ENCODE measurements at regions not wholly inside any gene's neighbourhood (a gene's known extent, or its start where the extent isn't known, plus 50 kb on each side); places are given as distances from the start of the nearest gene placed in this dataset.

DNA sequence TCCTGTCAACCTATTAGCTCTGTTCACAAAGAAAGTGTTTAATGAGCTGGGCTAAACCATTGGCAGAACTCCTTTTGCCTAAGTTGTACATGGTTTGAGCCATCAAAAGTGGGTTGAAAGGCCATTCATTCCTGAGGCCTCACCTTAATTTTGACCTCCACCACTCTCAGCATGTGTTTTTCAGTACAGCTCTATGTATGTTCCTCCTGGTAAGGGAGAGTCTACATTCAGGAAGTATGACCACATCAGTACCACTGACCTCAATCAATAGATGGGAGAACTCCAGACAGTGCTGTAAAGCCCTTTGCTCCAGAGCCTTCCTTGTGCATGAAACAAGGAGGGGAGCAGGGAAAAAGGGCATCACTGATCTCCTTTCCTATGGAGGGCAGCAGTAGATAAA lies 87.8 kb upstream of the CARD18 start:
- Histone ChIP-seq H3K4me3 (no peak overlapping the region), H3K36me3 (ENCODE audit: control insufficient read depth in 4 of 4, insufficient read depth in 4 of 4, low read length in 4 of 4) (no peaks in the 10 kb centered on the region), H3K27ac (ENCODE audit: low read depth in 1 of 2, low read length in 1 of 2) (no peak overlapping the region), H3K9ac (ENCODE audit: insufficient read depth in 1 of 2, low read length in 2 of 2) (no peak overlapping the region), H3K4me1 (ENCODE audit: control insufficient read depth in 5 of 5, insufficient read depth in 5 of 5, low read length in 5 of 5) (peaks cover 0 to 8% (median 2%) of the 10 kb centered on the region in 5 donors), H3K27me3 (ENCODE audit: control insufficient read depth in 3 of 3, insufficient read depth in 3 of 3, low read length in 2 of 3) (no peaks in the 10 kb centered on the region), H3K9me3 (ENCODE audit: control insufficient read depth in 4 of 4, insufficient read depth in 3 of 4, low read length in 3 of 4) (no peaks in the 10 kb centered on the region)
- ATAC-seq (ENCODE audit: insufficient read depth, low FRiP score) (no peak), DNase-seq (no peak)
- TF ChIP-seq, protein P1, sequence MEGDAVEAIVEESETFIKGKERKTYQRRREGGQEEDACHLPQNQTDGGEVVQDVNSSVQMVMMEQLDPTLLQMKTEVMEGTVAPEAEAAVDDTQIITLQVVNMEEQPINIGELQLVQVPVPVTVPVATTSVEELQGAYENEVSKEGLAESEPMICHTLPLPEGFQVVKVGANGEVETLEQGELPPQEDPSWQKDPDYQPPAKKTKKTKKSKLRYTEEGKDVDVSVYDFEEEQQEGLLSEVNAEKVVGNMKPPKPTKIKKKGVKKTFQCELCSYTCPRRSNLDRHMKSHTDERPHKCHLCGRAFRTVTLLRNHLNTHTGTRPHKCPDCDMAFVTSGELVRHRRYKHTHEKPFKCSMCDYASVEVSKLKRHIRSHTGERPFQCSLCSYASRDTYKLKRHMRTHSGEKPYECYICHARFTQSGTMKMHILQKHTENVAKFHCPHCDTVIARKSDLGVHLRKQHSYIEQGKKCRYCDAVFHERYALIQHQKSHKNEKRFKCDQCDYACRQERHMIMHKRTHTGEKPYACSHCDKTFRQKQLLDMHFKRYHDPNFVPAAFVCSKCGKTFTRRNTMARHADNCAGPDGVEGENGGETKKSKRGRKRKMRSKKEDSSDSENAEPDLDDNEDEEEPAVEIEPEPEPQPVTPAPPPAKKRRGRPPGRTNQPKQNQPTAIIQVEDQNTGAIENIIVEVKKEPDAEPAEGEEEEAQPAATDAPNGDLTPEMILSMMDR (IDR thresholded peaks at IDR 0.05; ENCODE audit: control extremely low read depth, extremely low read depth), result no peak

DNA sequence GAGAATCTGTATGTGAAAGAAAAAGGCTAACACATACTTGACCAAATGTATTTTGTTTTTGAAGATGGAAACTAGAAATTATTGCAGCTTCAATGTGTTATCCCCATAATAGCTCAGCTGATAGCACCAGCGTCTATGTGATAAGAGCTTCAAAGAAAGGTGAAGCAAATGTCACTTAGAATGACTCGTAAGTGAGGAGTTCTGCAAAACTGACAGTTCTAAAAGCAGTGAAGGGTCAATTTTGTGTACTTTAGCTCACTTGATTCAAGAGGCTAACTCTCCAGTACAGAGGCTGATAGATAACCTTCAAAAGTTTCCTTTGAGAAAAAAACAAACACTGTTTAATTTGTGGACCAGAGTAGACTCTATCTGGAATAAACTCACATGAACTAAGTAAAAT lies 87.2 kb upstream of the CARD18 start:
- Histone ChIP-seq H3K9ac (ENCODE audit: insufficient read depth in 1 of 2, low read length in 2 of 2) (no peak overlapping the region), H3K4me3 (no peak overlapping the region), H3K4me1 (ENCODE audit: control insufficient read depth in 5 of 5, insufficient read depth in 5 of 5, low read length in 5 of 5) (peaks cover 0 to 8% (median 2%) of the 10 kb centered on the region in 5 donors), H3K9me3 (ENCODE audit: control insufficient read depth in 4 of 4, insufficient read depth in 3 of 4, low read length in 3 of 4) (no peaks in the 10 kb centered on the region), H3K27me3 (ENCODE audit: control insufficient read depth in 3 of 3, insufficient read depth in 3 of 3, low read length in 2 of 3) (no peaks in the 10 kb centered on the region), H3K27ac (ENCODE audit: low read depth in 1 of 2, low read length in 1 of 2) (no peak overlapping the region), H3K36me3 (ENCODE audit: control insufficient read depth in 4 of 4, insufficient read depth in 4 of 4, low read length in 4 of 4) (no peaks in the 10 kb centered on the region)
- ATAC-seq (ENCODE audit: insufficient read depth, low FRiP score) (no peak), DNase-seq (no peak)
- 62 to 79% methylated on average over 2 of the region's 2 CpGs for WGBS, 2 donors
- TF ChIP-seq, protein P1 (IDR thresholded peaks at IDR 0.05; ENCODE audit: control extremely low read depth, extremely low read depth), result no peak

DNA sequence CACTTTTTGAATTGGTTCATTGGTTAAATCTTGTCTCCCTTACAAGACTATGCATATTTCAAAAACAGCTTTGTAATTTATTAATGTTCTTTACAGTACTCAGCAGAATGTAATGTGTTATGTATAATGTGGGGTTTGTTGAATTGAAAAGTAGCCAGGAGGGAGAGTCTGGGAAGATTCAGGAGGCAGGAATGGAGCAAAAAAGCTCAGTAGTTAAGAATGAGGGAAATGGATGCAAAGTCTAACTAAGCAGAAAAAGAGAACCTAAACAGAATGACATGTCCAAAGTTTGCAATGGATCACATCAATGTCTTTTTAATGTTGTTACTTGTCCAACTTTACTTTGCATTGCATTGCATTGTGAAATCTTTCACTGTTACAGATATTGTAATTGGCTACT lies 86.5 kb upstream of the CARD18 start:
- H3K9ac ChIP-seq (ENCODE audit: insufficient read depth in 1 of 2, low read length in 2 of 2), result no peak overlapping the region
- H3K27me3 ChIP-seq (ENCODE audit: control insufficient read depth in 3 of 3, insufficient read depth in 3 of 3, low read length in 2 of 3), result no peaks in the 10 kb centered on the region
- DNase-seq (peak in 2 of 3 donors; percentile 39 to 57), ATAC-seq (ENCODE audit: insufficient read depth, low FRiP score) (no peak)
- H3K36me3 ChIP-seq (ENCODE audit: control insufficient read depth in 4 of 4, insufficient read depth in 4 of 4, low read length in 4 of 4), result no peaks in the 10 kb centered on the region
- TF ChIP-seq, protein P1 (IDR thresholded peaks at IDR 0.05; ENCODE audit: control extremely low read depth, extremely low read depth), result no peak
- peaks cover 0 to 8% (median 2%) of the 10 kb centered on the region in 5 donors for H3K4me1 ChIP-seq (ENCODE audit: control insufficient read depth in 5 of 5, insufficient read depth in 5 of 5, low read length in 5 of 5)
- no peak overlapping the region for H3K4me3 ChIP-seq
- H3K9me3 ChIP-seq (ENCODE audit: control insufficient read depth in 4 of 4, insufficient read depth in 3 of 4, low read length in 3 of 4), result no peaks in the 10 kb centered on the region
- H3K27ac ChIP-seq (ENCODE audit: low read depth in 1 of 2, low read length in 1 of 2), result no peak overlapping the region

DNA sequence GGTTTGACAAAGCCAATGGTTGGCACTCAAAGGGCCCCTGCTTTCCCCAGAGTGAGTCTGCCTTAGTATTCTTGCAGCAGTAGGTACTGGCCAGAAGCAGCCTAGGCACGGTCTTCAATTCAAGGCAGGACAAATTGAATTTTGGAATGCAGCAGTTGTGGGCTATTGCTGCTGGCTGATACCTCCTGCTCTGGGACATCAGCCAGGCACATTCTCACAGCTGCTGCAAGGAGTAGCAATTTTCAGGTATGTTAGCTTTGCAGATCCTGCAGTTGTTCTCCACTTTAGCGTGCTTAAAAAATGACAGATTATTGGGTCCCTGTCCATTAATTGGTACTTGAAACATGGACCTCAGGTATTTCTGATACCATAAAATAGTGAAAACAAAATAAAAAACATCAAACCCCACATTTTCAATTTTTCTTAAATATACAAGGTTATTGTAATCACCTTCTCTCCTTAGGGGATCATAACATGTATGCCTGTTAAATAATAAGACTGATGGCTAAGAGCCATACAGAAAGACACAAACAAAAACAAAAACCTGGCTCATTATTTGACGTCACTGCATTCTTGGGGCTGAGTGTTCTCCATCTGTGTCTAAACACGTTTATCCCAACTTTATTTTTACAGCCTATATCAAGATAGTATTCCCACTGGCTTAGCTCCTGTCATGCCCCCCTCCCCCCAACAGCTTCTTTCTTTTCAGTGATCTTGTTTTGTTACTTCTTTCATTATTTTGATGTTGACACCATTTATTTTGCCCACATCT lies 85.1 kb upstream of the CARD18 start:
- WGBS, 2 donors, result 79 to 88% methylated on average over 4 of the region's 4 CpGs
- no peak for ATAC-seq (ENCODE audit: insufficient read depth, low FRiP score)
- TF ChIP-seq, protein P1 (IDR thresholded peaks at IDR 0.05; ENCODE audit: control extremely low read depth, extremely low read depth), result no peak

More for the DNA sequence above, 85.1 kb upstream of the CARD18 start:
- no peak overlapping the region for H3K4me3 ChIP-seq
- no peaks in the 10 kb centered on the region for H3K9me3 ChIP-seq (ENCODE audit: control insufficient read depth in 4 of 4, insufficient read depth in 3 of 4, low read length in 3 of 4)
- peaks cover 0 to 8% (median 2%) of the 10 kb centered on the region in 5 donors for H3K4me1 ChIP-seq (ENCODE audit: control insufficient read depth in 5 of 5, insufficient read depth in 5 of 5, low read length in 5 of 5)
- no peak overlapping the region for H3K27ac ChIP-seq (ENCODE audit: low read depth in 1 of 2, low read length in 1 of 2)
- H3K9ac ChIP-seq (ENCODE audit: insufficient read depth in 1 of 2, low read length in 2 of 2), result no peak overlapping the region
- no peak for DNase-seq
- H3K36me3 ChIP-seq (ENCODE audit: control insufficient read depth in 4 of 4, insufficient read depth in 4 of 4, low read length in 4 of 4), result no peaks in the 10 kb centered on the region
- H3K27me3 ChIP-seq (ENCODE audit: control insufficient read depth in 3 of 3, insufficient read depth in 3 of 3, low read length in 2 of 3), result no peaks in the 10 kb centered on the region

Data from lung (tissue), 11 donors.